ENCODE measurements at regions not wholly inside any gene's neighbourhood (a gene's known extent, or its start where the extent isn't known, plus 50 kb on each side); places are given as distances from the start of the nearest gene placed in this dataset.

DNA sequence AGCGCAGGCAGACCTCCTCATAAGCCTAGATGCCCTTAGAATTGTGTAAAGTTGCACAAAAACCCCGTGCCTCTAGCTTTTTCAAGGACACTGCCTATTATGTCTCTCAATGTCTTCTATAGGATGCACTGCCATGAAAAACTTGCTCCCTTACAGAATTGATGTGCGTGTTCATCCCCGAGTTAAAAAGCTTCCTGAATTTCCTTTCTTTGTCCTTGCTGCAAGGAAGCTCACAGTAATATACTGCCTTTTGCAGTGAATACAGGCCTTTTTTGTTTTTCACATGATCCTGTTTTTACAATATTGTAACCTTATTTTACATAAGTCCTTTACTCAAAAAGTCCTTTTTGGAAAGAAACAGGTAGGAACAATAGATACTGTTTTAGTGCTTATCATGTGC is 193.0 kb downstream of the TTLL7 start (continued):
- TF ChIP-seq, protein P1, sequence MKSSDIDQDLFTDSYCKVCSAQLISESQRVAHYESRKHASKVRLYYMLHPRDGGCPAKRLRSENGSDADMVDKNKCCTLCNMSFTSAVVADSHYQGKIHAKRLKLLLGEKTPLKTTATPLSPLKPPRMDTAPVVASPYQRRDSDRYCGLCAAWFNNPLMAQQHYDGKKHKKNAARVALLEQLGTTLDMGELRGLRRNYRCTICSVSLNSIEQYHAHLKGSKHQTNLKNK (CRISPR knock-in tag; IDR thresholded peaks at IDR 0.05) = no peak
- TF ChIP-seq, protein P2, sequence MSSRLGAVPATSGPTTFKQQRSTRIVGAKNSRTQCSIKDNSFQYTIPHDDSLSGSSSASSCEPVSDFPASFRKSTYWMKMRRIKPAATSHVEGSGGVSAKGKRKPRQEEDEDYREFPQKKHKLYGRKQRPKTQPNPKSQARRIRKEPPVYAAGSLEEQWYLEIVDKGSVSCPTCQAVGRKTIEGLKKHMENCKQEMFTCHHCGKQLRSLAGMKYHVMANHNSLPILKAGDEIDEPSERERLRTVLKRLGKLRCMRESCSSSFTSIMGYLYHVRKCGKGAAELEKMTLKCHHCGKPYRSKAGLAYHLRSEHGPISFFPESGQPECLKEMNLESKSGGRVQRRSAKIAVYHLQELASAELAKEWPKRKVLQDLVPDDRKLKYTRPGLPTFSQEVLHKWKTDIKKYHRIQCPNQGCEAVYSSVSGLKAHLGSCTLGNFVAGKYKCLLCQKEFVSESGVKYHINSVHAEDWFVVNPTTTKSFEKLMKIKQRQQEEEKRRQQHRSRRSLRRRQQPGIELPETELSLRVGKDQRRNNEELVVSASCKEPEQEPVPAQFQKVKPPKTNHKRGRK (CRISPR knock-in tag; IDR thresholded peaks at IDR 0.05; ENCODE audit: borderline replicate concordance) = no peak
- no peak for TF ChIP-seq TEAD4 (CRISPR knock-in tag; IDR thresholded peaks at IDR 0.05)
- TF ChIP-seq RORB (CRISPR knock-in tag; IDR thresholded peaks at IDR 0.05) = no peak
- TF ChIP-seq FOXJ3 (CRISPR knock-in tag; IDR thresholded peaks at IDR 0.05; ENCODE audit: borderline replicate concordance) = no peak
- TF ChIP-seq NFE2L1 (CRISPR knock-in tag; IDR thresholded peaks at IDR 0.05) = no peak

DNA sequence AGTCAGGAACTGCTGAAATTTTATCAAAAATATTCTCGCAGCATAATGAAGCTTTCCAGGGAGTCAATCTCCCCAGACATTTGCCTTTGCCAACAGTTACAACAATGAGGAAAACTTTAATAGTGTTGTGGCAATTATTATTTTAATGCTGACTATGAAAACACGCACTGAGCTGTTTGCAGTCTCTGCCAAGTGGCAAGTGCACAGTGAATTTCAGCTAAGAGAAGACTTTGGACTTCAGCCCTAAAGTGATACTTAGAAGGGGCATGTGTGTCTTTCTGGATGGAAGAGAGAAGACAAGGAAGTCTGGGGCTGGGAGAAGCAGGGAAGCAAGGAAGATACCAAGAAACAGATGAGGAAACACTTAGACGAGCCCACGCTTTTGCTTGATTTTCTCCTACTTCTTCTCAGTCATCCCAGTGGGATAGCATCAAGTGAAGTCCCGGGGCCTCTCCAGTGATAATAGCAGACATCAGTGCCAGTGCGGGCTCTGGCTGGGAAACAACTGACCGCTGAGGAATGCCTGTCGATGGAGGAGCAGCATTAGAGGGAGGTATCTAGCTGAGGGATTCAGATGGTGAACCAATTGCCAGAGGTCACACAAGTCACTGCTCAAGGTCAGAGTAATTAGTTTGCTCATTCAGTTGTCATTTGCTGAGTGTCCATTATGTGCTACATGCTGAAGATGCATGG is 196.3 kb downstream of the TTLL7 start:
- ATAC-seq = no peak
- no peak overlapping the region for H3K4me3 Mint-ChIP-seq
- no peak for DNase-seq (ENCODE audit: low spot score)
- H3K27ac Mint-ChIP-seq = no peak overlapping the region
- peaks cover 31% of the 10 kb centered on the region for H3K4me1 Mint-ChIP-seq
- CTCF ChIA-PET = no interaction called here
- POLR2A ChIA-PET = no interaction called here
- H3K9me3 Mint-ChIP-seq = 0 out of 2 replicates have a peak, but pooled peaks cover under 1% of the 10 kb centered on the region
- no peaks in the 10 kb centered on the region; the same call in 1 of the 2 replicates for H3K27me3 Mint-ChIP-seq (ENCODE audit: low read depth)
- H3K36me3 Mint-ChIP-seq = 0 out of 2 replicates have a peak, but pooled peaks cover under 1% of the 10 kb centered on the region
- TF ChIP-seq, protein P3, sequence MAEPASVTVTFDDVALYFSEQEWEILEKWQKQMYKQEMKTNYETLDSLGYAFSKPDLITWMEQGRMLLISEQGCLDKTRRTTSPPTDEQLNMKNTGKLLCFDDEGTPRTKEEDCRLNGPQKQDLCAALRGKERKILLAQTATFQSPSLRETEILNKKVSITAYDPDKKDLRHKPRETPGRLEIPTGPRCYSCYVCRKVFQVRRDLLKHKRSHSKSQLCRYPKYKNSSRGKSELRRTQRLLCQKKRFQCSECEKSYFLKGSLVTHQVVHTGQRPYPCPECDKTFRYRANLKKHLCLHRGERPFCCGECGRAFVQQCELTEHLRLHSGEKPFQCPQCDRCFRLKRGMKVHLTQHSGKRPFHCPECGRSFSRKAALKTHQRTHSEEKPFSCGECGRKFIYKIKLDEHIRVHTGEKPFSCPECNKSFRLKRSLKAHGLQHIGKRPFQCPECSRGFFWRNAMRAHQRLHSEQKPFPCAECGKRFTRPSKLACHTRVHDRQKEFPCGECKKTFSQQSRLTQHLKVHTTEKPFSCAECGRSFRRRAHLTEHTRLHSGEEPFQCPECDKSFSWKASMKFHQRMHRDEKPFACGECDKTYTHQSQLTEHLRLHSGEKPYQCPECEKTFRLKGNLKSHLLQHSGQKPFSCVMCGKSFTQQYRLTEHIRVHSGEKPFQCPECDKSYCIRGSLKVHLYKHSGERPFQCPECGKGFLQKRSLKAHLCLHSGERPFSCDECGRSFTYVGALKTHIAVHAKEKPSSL (CRISPR knock-in tag; conservative IDR thresholded peaks at IDR 0.05) = no peak
- TF ChIP-seq, protein P4, sequence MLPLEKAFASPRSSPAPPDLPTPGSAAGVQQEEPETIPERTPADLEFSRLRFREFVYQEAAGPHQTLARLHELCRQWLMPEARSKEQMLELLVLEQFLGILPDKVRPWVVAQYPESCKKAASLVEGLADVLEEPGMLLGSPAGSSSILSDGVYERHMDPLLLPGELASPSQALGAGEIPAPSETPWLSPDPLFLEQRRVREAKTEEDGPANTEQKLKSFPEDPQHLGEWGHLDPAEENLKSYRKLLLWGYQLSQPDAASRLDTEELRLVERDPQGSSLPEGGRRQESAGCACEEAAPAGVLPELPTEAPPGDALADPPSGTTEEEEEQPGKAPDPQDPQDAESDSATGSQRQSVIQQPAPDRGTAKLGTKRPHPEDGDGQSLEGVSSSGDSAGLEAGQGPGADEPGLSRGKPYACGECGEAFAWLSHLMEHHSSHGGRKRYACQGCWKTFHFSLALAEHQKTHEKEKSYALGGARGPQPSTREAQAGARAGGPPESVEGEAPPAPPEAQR (CRISPR knock-in tag; IDR thresholded peaks at IDR 0.05) = no peak
- TF ChIP-seq ZNF138 (CRISPR knock-in tag; conservative IDR thresholded peaks at IDR 0.05) (no peak), NR3C1 (CRISPR knock-in tag; conservative IDR thresholded peaks at IDR 0.05; ENCODE audit: low read depth) (no peak), CREB1 (CRISPR knock-in tag; IDR thresholded peaks at IDR 0.05) (no peak), PRRX2 (CRISPR knock-in tag; IDR thresholded peaks at IDR 0.05) (no peak), ETV6 (CRISPR knock-in tag; IDR thresholded peaks at IDR 0.05) (no peak), ELF4 (CRISPR knock-in tag; IDR thresholded peaks at IDR 0.05; ENCODE audit: low read depth) (no peak)
- TF ChIP-seq, protein P5, sequence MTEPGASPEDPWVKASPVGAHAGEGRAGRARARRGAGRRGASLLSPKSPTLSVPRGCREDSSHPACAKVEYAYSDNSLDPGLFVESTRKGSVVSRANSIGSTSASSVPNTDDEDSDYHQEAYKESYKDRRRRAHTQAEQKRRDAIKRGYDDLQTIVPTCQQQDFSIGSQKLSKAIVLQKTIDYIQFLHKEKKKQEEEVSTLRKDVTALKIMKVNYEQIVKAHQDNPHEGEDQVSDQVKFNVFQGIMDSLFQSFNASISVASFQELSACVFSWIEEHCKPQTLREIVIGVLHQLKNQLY (CRISPR knock-in tag; IDR thresholded peaks at IDR 0.05) = no peak
- TF ChIP-seq, protein P6, sequence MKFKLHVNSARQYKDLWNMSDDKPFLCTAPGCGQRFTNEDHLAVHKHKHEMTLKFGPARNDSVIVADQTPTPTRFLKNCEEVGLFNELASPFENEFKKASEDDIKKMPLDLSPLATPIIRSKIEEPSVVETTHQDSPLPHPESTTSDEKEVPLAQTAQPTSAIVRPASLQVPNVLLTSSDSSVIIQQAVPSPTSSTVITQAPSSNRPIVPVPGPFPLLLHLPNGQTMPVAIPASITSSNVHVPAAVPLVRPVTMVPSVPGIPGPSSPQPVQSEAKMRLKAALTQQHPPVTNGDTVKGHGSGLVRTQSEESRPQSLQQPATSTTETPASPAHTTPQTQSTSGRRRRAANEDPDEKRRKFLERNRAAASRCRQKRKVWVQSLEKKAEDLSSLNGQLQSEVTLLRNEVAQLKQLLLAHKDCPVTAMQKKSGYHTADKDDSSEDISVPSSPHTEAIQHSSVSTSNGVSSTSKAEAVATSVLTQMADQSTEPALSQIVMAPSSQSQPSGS (CRISPR knock-in tag; IDR thresholded peaks at IDR 0.05; ENCODE audit: borderline replicate concordance, low read depth) = no peak
- TF ChIP-seq, protein P7, sequence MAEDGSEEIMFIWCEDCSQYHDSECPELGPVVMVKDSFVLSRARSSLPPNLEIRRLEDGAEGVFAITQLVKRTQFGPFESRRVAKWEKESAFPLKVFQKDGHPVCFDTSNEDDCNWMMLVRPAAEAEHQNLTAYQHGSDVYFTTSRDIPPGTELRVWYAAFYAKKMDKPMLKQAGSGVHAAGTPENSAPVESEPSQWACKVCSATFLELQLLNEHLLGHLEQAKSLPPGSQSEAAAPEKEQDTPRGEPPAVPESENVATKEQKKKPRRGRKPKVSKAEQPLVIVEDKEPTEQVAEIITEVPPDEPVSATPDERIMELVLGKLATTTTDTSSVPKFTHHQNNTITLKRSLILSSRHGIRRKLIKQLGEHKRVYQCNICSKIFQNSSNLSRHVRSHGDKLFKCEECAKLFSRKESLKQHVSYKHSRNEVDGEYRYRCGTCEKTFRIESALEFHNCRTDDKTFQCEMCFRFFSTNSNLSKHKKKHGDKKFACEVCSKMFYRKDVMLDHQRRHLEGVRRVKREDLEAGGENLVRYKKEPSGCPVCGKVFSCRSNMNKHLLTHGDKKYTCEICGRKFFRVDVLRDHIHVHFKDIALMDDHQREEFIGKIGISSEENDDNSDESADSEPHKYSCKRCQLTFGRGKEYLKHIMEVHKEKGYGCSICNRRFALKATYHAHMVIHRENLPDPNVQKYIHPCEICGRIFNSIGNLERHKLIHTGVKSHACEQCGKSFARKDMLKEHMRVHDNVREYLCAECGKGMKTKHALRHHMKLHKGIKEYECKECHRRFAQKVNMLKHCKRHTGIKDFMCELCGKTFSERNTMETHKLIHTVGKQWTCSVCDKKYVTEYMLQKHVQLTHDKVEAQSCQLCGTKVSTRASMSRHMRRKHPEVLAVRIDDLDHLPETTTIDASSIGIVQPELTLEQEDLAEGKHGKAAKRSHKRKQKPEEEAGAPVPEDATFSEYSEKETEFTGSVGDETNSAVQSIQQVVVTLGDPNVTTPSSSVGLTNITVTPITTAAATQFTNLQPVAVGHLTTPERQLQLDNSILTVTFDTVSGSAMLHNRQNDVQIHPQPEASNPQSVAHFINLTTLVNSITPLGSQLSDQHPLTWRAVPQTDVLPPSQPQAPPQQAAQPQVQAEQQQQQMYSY (CRISPR knock-in tag; IDR thresholded peaks at IDR 0.05) = no peak
